Fibroblast of skin of scalp (primary cell): ENCODE measurements at regions not wholly inside any gene's neighbourhood (a gene's known extent, or its start where the extent isn't known, plus 50 kb on each side); places are given as distances from the start of the nearest gene placed in this dataset.
"Not testable (repeated sequence)": the region's sequence is repeated elsewhere in the genome, so short reads cannot be mapped to it uniquely, and the experiment has no call there.

Source experiments
- DNase-seq: peaks from one replicate; pipeline ENCODE4 v3.0.0-alpha.2; 2013

GRCh38 chr1:65063025-65063424 lies 85.0 kb upstream of the AK4 start:
- DNase-seq = no peak

GRCh38 chr1:65064981-65065380 lies 83.0 kb upstream of the AK4 start:
- no peak for DNase-seq

GRCh38 chr1:65065524-65066418 lies 82.2 kb upstream of the AK4 start:
- no peak for DNase-seq

- DNase-seq = no peak
These were observed 81.6 kb upstream of the AK4 start for GRCh38 chr1:65066419-65066765.

- peak; percentile 65 for DNase-seq
These were observed 81.1 kb upstream of the AK4 start for GRCh38 chr1:65066766-65067490.

GRCh38 chr1:65067491-65068201 lies 80.4 kb upstream of the AK4 start:
- peak; percentile 74 for DNase-seq

GRCh38 chr1:65068202-65069010 lies 79.6 kb upstream of the AK4 start:
- no peak for DNase-seq

- DNase-seq = no peak
These were observed 78.9 kb upstream of the AK4 start for GRCh38 chr1:65069011-65069565.

- no peak for DNase-seq
These were observed 75.2 kb upstream of the AK4 start for GRCh38 chr1:65072845-65073244.

GRCh38 chr1:65075123-65075976 lies 72.7 kb upstream of the AK4 start:
- peak; percentile 58 for DNase-seq

GRCh38 chr1:65077369-65077768 lies 70.6 kb upstream of the AK4 start:
- DNase-seq = no peak

- peak; percentile 21 for DNase-seq
These were observed 68.1 kb upstream of the AK4 start for GRCh38 chr1:65079941-65080340.

- no peak for DNase-seq
These were observed 65.5 kb upstream of the AK4 start for GRCh38 chr1:65082346-65083040.

GRCh38 chr1:65083263-65083896 lies 64.6 kb upstream of the AK4 start:
- no peak for DNase-seq

GRCh38 chr1:65084066-65084465 lies 63.9 kb upstream of the AK4 start:
- DNase-seq = no peak

- not testable (repeated sequence) for DNase-seq
These were observed 60.5 kb upstream of the AK4 start for GRCh38 chr1:65087519-65087918.

- DNase-seq = no peak
These were observed 57.6 kb upstream of the AK4 start for GRCh38 chr1:65090406-65090805.

GRCh38 chr1:65092691-65093090 lies 55.3 kb upstream of the AK4 start:
- DNase-seq = no peak

- DNase-seq = no peak
These were observed 50.9 kb upstream of the AK4 start for GRCh38 chr1:65097076-65097475.
